GM12874 (cell line): ENCODE measurements at regions not wholly inside any gene's neighbourhood (a gene's known extent, or its start where the extent isn't known, plus 50 kb on each side); places are given as distances from the start of the nearest gene placed in this dataset.

Experiments used
- TF ChIP-seq, protein P1 (sequence below): IDR thresholded peaks from 2 replicates; pipeline ENCODE4 v1.5.1; 2011; ENCODE audit warnings: low read depth, mild to moderate bottlenecking, control low read depth, low read length, moderate library complexity; ENCODE audit not compliant: insufficient read depth

DNA sequence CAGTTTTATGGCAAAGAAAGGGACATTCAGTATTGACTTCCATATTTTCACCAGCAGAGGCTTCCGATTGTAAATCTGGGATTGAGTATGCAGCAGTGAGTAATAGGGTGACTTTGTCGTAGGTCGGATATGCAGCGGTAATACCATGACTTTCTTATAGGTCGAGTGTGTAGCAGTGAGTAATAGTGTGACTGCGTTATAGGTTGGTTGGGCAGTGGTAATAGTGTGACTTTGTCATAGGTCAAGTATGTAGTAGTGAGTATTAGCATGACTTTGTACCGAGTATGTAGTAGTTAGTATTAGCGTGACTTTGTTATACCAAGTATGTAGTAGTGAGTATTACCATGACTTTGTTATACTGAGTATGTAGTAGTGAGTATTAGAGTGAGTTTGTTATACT lies 268.2 kb upstream of the ADARB2 start:
- TF ChIP-seq, protein P1, sequence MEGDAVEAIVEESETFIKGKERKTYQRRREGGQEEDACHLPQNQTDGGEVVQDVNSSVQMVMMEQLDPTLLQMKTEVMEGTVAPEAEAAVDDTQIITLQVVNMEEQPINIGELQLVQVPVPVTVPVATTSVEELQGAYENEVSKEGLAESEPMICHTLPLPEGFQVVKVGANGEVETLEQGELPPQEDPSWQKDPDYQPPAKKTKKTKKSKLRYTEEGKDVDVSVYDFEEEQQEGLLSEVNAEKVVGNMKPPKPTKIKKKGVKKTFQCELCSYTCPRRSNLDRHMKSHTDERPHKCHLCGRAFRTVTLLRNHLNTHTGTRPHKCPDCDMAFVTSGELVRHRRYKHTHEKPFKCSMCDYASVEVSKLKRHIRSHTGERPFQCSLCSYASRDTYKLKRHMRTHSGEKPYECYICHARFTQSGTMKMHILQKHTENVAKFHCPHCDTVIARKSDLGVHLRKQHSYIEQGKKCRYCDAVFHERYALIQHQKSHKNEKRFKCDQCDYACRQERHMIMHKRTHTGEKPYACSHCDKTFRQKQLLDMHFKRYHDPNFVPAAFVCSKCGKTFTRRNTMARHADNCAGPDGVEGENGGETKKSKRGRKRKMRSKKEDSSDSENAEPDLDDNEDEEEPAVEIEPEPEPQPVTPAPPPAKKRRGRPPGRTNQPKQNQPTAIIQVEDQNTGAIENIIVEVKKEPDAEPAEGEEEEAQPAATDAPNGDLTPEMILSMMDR: no peak

DNA sequence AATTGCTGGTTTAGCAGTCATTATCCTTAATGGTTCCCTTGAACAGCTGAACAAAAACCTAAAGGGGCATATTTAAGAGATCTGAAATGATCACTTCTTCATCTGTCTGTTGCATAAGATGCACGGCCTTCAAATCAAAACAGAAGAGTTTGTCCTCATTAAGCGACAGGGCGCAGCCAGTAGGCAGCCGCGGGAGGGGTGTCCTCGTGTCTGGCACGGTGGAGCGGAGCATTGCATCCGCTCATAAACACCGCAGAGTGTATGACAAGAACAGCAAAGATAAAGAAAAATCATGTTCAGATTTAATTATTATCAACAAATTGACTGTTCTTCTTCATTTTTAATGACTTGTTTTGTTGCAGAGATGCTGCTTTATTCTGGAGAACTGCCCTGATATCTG lies 255.6 kb upstream of the ADARB2 start:
- TF ChIP-seq, protein P1: no peak

DNA sequence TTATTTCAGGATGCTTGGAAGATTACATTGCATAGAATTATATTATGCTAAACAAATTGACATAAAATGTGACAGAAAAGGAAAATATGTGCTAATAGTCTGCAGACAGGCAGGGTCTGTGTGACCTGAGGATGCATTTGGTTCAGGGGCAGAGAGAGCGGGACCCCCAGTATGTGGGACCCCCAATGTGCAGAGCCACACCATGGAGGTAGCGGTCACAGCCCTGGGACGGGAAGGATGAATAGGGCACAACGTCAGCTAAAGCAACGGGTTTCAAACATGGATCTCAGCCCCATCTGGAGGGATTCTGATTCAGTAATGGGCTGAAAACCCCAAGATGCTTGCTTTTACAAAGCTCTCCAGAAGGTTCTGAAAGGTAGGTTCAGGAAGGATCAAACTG lies 251.8 kb upstream of the ADARB2 start:
- TF ChIP-seq, protein P1: no peak

DNA sequence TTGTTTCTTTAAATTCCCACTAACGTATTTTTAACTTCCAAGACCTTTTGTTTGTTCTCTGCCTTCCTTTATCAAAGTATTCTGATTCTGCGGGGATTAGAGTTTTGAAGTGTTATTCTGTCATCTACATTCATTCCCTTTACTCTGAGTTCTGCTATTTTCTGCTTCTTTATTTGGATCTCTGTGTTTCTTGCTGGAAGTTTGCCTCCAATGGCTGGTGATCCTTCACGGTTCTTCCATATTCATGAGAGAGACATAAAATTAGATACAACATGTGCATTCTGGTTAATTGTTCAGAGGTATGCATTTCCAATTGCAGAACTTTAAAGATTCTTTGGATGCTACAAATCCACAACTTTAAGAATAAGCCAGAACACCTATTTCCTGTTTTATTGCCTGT lies 244.7 kb upstream of the ADARB2 start:
- TF ChIP-seq, protein P1: no peak

DNA sequence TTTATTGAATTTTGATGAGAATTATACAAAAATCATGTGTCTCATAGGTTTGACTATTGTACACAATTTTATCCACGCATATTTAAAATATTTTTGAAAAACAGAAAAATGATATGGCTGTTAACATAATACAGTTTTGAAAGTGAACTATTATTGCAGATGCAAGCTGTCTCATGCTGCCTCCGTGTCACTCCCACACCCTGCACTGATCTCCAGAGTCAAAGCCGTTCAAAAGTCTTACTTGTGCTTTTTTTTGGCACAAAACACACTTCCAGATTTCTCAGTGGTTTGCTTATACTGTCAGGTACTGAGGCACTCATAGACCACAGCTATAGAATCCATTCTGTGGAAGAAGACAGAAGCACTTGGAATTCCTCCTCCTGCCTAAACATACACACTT lies 243.1 kb upstream of the ADARB2 start:
- TF ChIP-seq, protein P1: no peak

DNA sequence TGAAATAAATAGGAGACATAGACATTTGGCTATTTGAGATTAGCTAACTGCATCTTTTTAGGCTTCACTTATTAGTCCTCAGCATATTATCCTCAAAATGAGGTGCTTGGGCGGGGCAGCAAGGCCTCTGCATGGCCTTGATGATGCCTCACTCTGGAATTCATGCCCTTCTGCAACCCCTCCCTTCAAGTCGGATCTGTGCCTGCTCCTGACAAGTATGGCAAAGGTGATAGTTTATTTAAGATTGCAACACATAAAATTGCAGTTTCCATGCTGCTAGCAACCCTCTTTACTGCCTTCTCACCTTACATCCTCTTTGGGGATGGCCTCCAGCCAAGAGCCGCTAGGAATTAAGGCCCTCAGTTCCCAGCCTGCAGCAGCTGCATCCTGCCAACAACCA lies 241.3 kb upstream of the ADARB2 start:
- TF ChIP-seq, protein P1: no peak

DNA sequence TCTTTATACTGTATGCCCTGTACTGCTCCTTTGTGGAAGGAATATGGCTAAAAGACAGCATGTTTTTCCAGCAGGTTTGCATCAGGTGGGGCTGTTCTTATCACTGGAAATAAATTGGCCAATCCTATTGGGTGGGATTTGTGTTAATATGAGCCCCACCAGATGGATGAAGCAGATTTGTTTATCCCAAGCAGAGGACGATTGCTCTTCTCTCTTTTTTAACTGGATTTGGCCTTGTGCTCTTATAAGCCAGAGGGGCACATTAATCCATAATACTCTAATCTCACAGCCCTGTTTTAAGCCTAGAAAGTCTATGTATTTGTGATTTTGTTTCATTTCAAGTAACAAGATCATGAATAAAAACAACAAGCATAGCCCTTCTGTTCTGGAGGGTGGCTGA lies 240.1 kb upstream of the ADARB2 start:
- TF ChIP-seq, protein P1: no peak

DNA sequence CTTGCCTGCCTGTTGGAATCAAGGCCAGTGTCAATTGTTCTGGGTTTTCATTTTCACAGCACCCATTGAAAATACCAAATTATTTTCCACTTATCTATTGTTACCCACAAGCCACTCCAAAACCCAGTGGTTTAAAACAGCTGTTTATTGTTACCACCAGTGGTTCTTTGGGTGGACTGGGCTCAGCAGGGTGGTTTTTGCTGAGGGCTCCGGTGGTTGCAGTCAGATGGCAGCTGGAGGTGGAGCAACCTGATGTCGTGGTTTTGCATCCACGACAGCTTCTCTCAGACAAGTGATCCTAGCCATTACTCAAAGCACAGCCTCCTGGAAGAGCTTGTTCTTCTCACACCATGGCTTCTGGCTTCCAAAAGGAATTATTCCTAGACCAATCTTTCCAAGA lies 235.1 kb upstream of the ADARB2 start:
- TF ChIP-seq, protein P1: no peak
